Lower leg skin (tissue), 4 donors: ENCODE measurements at regions not wholly inside any gene's neighbourhood (a gene's known extent, or its start where the extent isn't known, plus 50 kb on each side); places are given as distances from the start of the nearest gene placed in this dataset.

Source experiments
- DNase-seq, 2 donors: peaks; one replicate each; pipeline ENCODE4 v3.0.0-alpha.2; 2019; ENCODE audit warnings: low spot score in 2 of 2
- H3K4me3 ChIP-seq: fragments of 200-600 bp; sonication (generic); 2 replicates; pipeline ENCODE4 v1.5.1; 2017; ENCODE audit warnings: mild to moderate bottlenecking, low read depth; ENCODE audit not compliant: poor library complexity, severe bottlenecking
- POLR2A ChIP-seq, 2 donors: fragments of 450-650 bp; IDR thresholded peaks; one replicate each; pipeline ENCODE4 v1.6.1; 2016 to 2017; ENCODE audit warnings: antibody characterized with exemption in 2 of 2, mild to moderate bottlenecking in 1 of 2, moderate library complexity in 1 of 2
- WGBS, 2 donors: methylation state at CpG; one replicate each; pipeline ENCODE4 v1.1.5; 2018; 5-methylcytosine and 5-hydroxymethylcytosine counted together
- intact Hi-C: fragments of 100-400 bp; cut with DNase I; formaldehyde crosslinking; loops from one replicate; pipeline ENCODE4 v1.15.0; 2023; ENCODE audit warnings: low total_unique reads
- TF ChIP-seq, protein P1 (sequence below), 3 donors: fragments of 450-650 bp; IDR thresholded peaks; one replicate each; pipeline ENCODE4 v1.5.1; 2016; ENCODE audit warnings: antibody characterized with exemption in 3 of 3, mild to moderate bottlenecking in 3 of 3, moderate library complexity in 2 of 3

DNA sequence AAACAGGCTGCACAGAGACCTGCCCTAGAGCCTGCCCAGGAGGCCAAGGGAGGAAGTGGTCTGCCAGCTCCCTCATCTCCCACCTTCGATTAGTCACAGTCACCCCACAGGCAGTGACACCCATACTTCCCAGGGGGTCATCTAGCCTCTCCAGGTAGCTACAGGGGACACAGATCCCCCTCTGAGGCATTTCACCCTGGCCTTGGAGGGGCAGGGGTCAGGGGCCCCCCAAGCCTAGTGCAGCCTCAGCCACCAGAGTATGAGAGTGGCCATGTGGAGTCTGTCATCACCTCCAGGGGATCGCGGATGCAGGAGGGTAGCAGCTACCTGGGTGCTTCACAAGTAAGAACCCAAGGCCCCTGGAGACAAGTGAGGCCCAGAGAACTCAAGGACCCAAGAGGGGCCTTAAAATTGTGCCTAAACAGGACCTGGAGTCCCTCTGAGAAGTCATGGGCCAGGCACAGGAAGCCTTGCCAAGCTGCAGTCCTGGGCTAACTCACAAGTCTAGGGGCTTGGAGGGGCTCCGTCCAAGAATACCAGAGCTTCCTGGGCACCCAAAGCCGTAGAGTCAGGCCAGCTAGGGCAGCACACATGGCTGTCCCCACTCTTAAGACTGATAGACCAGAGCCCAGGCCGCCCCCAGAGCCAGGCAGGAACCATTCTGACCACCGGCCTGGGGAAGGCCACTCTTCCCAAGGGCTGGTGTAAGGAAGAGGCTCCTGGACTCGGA lies 354.3 kb upstream of the ID2 start:
- intact Hi-C loops = no loop called here
- no peak for TF ChIP-seq POLR2A (IDR thresholded peaks at IDR 0.05)
- TF ChIP-seq, protein P1, sequence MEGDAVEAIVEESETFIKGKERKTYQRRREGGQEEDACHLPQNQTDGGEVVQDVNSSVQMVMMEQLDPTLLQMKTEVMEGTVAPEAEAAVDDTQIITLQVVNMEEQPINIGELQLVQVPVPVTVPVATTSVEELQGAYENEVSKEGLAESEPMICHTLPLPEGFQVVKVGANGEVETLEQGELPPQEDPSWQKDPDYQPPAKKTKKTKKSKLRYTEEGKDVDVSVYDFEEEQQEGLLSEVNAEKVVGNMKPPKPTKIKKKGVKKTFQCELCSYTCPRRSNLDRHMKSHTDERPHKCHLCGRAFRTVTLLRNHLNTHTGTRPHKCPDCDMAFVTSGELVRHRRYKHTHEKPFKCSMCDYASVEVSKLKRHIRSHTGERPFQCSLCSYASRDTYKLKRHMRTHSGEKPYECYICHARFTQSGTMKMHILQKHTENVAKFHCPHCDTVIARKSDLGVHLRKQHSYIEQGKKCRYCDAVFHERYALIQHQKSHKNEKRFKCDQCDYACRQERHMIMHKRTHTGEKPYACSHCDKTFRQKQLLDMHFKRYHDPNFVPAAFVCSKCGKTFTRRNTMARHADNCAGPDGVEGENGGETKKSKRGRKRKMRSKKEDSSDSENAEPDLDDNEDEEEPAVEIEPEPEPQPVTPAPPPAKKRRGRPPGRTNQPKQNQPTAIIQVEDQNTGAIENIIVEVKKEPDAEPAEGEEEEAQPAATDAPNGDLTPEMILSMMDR (IDR thresholded peaks at IDR 0.05) = no peak
- 93 to 94% methylated on average over 8 of the region's 8 CpGs for WGBS, 2 donors
- H3K4me3 ChIP-seq = no peak overlapping the region
- DNase-seq = no peak

DNA sequence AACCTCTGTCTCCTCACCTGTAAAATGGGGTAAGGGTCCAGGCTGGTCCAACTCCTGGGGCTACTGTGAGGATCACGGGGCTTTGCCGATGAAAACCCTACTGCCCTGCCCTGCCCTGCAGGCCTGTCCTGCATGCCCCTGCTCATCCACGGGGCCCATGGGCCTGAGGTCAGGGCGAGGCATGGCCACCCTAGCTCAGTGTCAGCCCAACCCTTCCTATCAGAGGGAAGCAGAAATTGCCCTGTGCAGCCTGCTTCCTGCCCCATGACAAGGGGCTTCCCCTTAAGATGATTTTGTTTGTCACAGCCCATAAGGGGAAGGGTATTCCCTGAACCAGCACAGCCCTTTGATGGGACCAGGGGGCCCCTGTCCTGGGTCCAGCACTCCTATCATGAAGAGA lies 353.6 kb upstream of the ID2 start:
- 66 to 68% methylated on average over 4 of the region's 4 CpGs for WGBS, 2 donors
- intact Hi-C loops = no loop called here
- TF ChIP-seq, protein P1 (IDR thresholded peaks at IDR 0.05) = no peak
- no peak for TF ChIP-seq POLR2A (IDR thresholded peaks at IDR 0.05)
- H3K4me3 ChIP-seq = no peak overlapping the region
- no peak for DNase-seq

DNA sequence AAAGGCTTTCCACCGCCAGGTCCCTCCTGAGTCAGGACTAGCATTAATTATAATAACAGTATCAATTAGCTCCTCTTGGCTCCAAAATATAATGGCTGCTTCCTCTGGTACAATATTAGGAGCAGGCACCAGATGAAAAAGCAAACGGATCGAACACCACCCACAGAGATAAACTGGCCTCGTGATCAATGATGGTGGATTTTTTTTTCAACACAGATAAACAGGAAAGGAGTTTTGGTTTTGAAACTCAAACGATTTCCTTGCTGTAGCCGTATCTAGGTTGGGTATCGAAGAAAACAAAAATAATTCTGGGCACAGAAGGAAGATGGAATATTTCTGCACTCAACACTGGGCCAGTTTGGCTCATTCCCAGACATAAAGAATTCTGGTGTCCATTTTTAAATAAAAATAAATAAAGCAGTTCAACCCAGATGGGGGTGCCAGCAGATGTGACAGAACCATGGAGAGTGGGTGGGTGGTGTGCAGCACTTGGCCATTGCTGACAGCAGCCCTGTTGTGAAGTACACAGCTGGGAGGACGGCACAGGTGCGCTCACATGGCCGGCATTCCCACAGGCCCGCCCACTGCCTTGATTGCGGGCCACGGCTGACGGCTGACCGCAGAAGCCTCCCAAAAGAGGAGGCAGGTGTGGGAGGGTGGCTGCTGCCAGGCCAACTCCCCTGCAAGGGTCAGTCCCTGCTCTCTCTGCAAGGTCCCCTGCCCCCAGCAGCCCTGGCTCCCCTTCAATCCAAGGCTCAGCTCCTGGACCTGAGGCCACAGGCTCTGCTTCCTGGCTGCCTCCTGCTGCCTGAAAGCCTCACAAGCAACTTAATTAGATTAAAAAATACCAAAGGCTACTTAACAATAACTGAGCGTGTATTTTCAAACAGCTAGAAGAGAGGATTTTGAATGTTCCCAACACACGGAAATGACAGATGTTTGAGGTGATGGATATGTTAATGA lies 351.9 kb upstream of the ID2 start:
- WGBS, 2 donors = 72 to 77% methylated on average over 17 of the region's 17 CpGs
- TF ChIP-seq, protein P1 (IDR thresholded peaks at IDR 0.05) = no peak
- TF ChIP-seq POLR2A (IDR thresholded peaks at IDR 0.05) = no peak
- no peak for DNase-seq
- intact Hi-C loops = no loop called here
- H3K4me3 ChIP-seq = no peak overlapping the region

DNA sequence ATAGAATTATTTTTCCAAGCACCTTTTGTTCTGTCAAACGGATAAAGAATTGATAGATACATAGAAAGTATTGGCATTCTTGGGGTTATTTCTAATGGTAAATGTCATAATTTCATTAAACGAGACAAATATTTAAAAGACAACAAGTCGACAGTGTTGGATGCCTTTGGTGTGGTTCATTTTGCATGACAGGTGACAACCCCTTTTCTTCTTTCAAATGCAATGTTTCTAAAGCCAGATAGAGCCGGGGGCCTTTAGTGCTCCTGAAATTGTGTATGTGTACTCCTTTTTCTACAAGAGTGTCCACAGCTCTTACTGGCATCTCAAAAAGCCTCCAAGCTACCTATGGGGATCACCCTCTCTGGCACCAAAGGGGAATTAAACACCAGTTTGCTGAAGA lies 350.8 kb upstream of the ID2 start:
- DNase-seq = no peak
- TF ChIP-seq POLR2A (IDR thresholded peaks at IDR 0.05) = no peak
- TF ChIP-seq, protein P1 (IDR thresholded peaks at IDR 0.05) = no peak
- intact Hi-C loops = no loop called here
- no peak overlapping the region for H3K4me3 ChIP-seq
- 70 to 93% methylated on average over 4 of the region's 4 CpGs for WGBS, 2 donors

DNA sequence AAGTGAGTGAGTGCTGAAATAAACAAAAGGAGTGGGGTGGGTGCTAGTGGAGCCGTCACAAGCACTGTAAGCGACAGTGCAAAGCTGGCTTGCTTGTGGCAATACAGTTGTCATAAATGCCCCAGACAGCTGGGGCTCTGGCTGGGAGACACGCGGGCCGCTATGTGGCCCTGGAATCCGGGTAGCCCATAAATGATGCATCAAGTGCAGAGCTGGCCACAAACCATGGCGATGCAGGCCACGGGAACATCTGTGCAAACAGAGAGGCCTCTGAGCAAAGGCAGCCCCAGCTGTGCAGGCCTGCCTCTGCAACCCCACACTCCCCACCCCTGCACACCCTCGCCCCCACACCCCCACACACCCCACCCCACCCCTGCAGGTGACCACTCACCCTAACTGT lies 349.2 kb upstream of the ID2 start:
- DNase-seq = no peak
- TF ChIP-seq, protein P1 (IDR thresholded peaks at IDR 0.05) = no peak
- TF ChIP-seq POLR2A (IDR thresholded peaks at IDR 0.05) = no peak
- intact Hi-C loops = no loop called here
- WGBS, 2 donors = 90 to 91% methylated on average over 9 of the region's 9 CpGs
- H3K4me3 ChIP-seq = no peak overlapping the region
